Stomach (tissue), 4 donors: ENCODE measurements at regions not wholly inside any gene's neighbourhood (a gene's known extent, or its start where the extent isn't known, plus 50 kb on each side); places are given as distances from the start of the nearest gene placed in this dataset.

Experiments used
- CTCF ChIP-seq, 7 experiments: fragments of 450-650 bp in 4 of 7; fragments of 200-600 bp in 3 of 7; sonication (generic) in 3 of 7; IDR thresholded peaks; one replicate each; pipeline ENCODE4 v1.5.1; 2016 to 2019; ENCODE audit warnings: antibody characterized with exemption in 7 of 7, control low read depth in 2 of 7, mild to moderate bottlenecking in 1 of 7
- POLR2A ChIP-seq, 4 donors: fragments of 450-650 bp; IDR thresholded peaks; one replicate each; pipeline ENCODE4 v1.6.1; 2016; ENCODE audit warnings: antibody characterized with exemption in 4 of 4, control low read depth in 2 of 4, mild to moderate bottlenecking in 1 of 4, moderate library complexity in 1 of 4
- POLR2AphosphoS5 ChIP-seq, 3 donors: sonication (generic); formaldehyde crosslinking; IDR thresholded peaks; one replicate each; pipeline ENCODE4 v1.6.1; 2016; ENCODE audit warnings: antibody characterized with exemption in 3 of 3

- no peak for TF ChIP-seq POLR2A (IDR thresholded peaks at IDR 0.05)
- no peak for TF ChIP-seq CTCF (IDR thresholded peaks at IDR 0.05)
- no peak for TF ChIP-seq POLR2AphosphoS5 (IDR thresholded peaks at IDR 0.05)
Measured at GRCh38 chr2:122219504-122219903, 464.1 kb downstream of the TSN start.
